Activated CD4-positive, alpha-beta T cell treated with anti-CD3 and anti-CD28 coated beads, Interleukin-2, amount 50 U/mL, for 16 hours (primary cell): ENCODE measurements at regions not wholly inside any gene's neighbourhood (a gene's known extent, or its start where the extent isn't known, plus 50 kb on each side); places are given as distances from the start of the nearest gene placed in this dataset.

ENCODE experiments used
- DNase-seq: peaks from one replicate; pipeline ENCODE4 v3.0.0-alpha.2; 2020

DNA sequence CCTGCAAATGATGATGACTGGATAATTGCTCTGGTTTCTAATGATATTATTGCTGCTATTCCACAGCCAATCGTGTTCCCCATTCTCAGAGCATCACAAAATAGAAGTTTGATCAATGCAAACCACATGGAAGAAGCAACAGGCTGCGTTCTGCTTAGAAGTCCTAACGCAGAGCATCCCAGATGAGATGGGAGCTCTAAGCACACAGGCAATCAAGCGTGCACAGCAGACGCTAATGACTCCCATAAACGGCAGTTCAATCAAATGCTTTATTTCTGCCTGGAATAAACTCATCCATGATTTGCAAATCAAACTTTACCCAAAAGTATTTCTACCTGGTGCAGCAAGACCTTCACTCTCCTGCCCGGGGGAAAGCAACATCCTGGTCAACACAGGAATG is 304.2 kb downstream of the FBXO15 start:
- DNase-seq: no peak

DNA sequence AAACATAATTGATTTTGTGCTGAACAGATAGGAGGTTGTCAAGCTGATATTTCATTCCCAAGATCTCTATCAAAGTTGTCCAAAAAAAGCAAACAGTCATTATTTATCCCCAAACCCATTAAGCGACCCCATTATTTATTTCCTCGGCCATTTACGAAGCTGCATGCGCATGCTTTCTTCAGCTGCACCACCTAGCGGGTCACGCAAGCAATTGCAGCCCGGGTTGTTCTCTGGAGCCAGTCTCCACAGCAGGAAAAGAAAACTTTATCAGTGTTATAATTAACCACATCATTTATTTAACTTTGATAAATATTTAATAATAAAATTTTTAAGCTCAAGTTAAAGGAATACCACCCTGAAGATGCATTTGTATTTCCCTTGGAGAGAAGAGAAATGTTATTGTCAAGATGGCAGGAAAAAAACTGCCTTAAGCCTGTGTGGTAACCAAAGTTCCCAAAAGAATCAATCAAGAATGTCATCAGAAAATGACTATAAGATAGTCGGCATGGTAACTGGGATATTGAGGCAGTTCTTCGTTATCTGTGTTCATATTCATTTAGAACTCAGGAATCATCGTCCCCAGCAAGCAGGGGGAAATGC is 304.7 kb downstream of the FBXO15 start:
- peak; percentile 54 for DNase-seq

DNA sequence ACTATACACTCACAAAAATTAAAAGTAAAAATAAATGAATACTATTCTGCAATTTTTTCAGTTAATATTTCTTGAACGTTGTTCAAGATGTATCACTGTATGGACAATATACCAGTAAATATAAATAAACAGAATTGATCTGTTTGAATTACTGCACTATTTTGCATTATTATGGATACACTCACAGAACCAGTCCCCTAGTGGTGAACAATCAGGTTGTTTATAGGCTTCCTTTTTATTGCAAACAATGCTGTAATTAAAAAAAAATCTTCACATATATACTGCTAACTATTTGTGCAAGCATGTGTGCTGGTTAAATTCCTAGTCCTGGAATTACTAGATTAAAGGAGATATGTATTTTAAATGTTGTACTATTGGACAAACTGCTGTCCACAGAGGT is 306.0 kb downstream of the FBXO15 start:
- no peak for DNase-seq

DNA sequence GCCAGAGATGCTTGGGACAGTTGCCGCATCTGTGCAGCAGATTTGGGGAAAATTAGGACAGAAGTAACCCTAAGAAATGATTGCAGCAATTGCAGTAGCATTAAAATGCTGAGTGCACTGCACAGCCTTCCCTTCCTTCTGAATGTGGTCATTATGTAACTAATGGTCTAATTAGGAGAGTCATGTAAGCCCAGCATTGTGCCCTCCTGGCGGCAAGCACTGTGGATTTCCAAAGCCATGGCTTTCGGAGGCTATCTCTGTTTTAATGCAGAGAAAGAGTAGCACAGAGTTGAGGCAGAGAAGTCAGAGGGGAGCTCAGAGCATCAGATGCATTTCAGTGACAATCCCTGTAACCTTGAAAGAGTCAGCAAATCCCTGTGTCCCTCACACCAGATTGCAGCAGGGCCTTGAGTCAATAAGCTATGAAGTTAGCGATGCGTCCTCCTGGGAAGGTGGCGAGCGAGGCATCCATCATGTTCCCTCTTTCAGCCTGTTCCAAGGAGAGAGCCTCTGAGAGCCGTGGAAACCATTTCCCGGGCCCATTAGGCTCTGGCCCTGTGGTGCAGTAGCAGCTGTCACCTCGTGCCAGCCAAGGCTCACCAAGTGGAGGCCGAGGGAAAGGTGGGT is 307.2 kb downstream of the FBXO15 start:
- DNase-seq: no peak

DNA sequence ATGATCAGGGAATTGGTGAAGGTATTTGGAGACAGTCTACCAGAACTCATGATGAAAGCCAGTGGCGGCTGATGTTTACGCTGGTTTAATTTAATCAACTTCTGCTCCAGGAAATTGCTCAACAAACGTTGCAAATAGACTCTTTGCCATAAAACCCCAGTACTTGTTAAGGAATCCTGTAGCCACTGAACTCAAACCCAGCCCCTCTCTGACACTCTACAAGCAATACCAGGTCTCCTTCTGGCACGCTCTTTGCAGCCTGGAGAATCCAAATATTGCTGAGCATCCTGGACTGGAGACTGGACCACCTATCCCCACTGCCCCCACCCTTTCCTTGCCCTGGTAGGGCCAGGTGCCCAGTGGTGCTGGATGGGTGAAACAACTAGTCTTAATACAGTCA is 308.2 kb downstream of the FBXO15 start:
- no peak for DNase-seq

DNA sequence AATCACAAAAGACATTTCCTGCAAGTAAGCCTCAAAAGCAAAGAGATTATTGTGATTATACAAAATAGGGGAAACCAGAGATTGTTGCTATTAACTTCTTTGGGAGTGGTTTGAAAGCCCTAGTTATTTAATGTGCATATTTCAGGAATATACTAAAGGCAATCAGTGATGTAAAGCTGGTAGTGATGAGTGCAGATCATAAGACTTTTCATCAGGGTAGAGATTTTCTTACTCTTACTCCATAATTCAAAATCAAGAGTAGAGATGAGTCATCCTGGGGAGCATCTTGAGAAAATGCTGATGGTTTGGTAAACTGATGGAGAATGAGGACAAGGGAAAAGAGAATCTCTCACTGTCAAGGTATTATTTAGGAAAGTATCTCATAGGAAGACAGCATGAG is 309.5 kb downstream of the FBXO15 start:
- DNase-seq: no peak

DNA sequence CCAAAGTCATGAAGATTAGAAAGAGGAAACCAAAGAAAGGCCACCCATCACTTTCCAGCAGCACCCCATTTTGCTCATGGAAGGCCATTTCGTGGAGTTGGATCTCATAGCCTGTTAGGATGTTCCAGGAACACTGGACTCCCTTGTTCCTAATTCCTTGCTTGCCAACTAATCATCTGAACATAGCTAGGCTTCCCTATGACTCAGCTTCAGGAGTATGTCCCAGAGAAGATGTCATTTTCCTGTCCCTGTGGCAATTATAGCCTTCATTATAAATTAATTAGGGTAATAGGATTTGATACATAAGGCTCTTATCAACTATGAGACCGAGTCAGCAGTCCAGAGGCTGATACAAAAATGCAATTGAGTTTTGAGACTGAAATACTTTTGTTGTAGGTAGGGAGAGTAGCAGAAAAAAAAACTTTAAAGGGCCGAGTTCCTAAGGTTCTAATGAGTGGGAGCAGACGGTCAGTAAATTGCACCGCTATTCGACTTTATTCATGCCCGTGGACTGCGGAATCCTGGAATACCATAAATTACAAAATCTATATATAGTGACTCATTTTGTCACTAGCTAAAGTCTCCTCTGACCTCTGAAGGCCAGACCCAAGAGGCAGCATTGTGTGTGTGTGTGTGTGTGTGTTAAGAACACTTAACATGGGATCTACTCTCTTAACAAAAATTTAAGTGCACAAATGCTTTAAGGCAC is 311.8 kb downstream of the FBXO15 start:
- DNase-seq: no peak

DNA sequence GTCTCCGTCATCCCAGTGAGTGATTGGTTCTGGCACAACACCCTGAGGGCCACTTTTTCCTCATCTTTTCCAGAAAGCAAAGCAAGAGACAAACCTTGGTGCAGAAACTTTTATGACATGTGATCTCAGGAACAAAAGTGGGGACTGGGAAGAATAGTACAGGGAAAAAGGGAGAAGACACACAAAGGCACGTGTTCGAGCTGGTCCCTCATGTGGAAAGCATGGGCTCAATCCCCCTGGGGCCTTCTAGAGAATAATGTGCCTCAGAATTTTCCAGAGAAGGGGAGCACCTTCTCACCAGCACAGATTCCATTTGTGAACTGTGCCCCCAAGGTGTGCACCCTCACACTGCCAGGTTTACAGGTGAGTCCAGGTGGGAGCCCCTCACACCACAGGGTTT is 312.6 kb downstream of the FBXO15 start:
- no peak for DNase-seq

DNA sequence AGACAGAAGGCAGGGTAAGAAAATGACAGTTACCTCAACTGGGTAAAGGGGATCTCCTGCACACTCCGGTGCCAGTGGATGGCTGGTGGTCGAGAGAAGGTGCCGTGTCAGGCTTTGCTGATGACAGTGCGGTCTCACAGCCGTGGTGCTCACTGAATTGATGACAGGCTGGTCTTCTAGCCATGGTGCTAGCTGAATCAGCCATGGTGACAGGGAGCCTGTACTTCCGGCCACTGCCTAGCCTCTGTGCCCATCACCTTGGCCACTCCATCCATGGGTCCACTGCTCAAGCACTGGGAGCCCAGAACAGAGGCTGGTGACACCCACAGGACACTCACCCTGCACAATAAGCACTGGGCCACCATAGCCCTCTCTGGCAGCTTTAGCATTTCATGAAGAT is 315.9 kb downstream of the FBXO15 start:
- DNase-seq: no peak

DNA sequence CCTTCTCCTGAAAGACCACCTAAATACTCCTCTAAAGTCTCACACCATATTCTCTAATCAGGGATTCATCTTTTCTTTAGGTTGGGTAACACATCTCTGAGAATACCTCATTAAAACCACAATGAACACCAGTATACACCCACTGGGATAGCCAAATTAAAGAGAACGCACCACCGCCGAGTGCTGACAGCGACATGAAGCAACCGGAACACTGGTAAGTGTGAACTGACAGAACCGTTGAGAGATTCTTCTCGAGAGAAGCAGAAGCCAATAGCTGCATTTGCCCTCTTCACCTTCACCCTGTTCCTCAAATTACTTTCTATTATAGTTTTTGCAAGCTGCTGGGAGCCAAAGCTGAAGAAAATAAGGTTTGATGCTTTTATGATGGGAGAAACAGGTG is 318.5 kb downstream of the FBXO15 start:
- no peak for DNase-seq

DNA sequence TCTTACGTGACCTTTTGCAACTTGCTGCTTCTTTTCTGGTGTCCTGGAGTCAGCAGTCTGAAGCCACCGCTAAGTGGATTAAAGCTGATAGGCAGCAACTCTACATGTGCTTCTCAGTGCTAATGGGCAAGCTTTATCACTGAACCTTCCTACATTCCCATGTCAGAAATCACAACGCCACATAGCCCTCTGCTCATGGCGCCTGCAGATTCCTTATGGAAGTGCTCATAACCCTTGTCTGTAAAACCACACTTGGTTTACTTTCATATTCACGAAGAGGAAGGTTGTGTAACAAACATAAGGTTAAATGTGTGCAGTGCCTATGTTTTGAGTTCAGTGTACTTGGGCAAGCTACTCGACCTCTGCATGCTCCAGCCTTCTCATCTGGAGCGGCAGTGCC is 319.8 kb downstream of the FBXO15 start:
- no peak for DNase-seq

DNA sequence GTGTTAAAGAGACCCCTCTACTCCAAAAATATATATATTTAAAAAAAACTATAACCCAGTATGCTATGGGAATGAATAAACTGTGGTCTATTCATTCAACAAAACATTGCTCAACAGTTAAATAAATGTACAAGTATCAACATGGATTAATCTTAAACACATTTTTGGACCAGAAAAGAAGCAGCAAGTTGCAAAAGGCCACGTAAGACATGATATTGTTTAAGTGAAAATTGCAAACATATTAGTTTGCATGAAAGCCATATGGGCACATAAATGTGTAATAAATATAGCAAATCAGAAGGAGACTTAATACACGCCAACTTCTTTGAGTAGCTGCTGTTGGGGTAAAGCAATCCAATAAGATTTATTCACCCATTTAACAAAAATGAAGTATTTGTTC is 321.5 kb downstream of the FBXO15 start:
- no peak for DNase-seq

DNA sequence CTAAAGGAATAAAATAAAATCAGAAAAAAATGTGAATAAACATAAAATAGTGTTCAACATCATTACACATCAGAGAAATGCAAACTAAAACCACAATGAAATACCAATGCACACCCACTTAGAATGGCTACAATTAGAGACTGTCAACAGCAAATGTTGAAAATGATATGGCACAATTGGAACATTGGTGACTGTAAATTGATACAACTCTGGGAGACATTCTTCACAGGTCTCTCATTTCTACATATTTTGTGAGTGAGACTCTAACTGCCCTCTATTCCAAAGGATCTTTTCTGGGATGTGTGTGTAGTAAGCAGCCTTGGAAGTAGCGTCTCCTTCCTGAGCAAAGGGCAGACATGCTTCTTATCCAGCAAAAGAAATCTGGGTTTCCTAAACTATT is 323.0 kb downstream of the FBXO15 start:
- no peak for DNase-seq

DNA sequence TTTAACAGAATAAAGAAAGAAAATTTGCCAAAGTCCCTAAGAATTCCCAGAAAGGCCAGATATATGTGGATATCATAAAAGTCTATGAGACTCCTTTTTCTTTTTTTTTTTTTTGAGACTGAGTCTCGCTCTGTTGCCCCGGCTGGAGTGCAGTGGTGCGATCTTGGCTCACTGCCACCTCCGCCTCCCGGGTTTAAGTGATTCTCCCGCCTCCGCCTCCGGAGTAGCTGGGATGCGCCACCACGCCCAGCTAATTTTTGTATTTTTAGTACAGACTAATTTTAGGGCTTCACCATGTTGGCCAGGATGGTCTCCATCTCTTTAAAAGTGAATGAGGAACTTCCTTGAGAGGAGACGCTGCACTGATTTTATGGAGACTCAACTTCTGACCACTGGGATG is 335.2 kb downstream of the FBXO15 start:
- no peak for DNase-seq

DNA sequence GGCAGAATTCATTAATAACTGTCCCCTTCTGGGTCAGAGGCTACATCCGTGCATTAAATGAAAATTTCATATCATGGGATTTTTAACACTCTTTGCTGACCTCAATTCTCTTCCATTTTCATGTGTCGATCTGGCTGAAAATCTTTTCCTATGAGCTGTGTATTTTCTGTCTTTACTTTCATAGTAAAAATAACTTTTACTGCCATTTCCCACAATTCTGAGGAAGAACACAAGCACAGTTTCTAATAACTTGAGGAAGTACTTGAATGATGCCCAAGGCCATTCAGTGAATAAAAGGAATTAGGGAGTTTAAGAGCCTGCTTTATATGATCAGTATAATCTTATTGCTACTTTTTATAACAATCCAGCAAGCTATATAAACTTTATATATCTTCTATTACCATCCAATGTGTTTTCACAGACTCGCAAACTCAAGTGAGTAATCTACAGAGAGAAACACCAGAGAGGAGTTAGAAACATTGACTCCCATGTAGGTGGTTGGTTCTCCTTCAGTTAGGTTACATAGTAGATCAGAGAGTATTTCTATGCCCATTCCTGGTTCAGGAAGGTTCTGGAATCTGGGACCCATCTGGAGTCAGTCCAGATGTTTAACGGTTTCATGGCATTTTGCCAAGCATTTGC is 340.0 kb downstream of the FBXO15 start:
- DNase-seq: no peak

DNA sequence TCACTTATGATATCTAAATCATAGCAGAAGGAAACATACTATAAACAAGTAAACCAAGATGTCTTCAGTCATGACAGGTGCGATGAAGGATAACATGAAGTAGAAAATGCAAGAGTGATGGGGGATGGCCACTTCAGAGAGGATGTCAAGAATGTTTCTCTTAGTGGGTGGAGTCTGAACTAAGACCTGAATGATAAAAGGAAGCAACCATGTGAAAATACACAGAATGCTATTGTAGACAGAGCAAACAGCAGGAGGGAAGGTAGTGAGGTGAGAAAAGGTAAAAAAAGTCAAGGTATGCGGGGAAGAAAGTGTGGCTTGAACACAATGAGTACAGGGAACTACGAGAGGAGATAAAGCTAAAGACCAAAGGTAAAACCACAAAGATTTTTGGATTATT is 341.6 kb downstream of the FBXO15 start:
- no peak for DNase-seq

DNA sequence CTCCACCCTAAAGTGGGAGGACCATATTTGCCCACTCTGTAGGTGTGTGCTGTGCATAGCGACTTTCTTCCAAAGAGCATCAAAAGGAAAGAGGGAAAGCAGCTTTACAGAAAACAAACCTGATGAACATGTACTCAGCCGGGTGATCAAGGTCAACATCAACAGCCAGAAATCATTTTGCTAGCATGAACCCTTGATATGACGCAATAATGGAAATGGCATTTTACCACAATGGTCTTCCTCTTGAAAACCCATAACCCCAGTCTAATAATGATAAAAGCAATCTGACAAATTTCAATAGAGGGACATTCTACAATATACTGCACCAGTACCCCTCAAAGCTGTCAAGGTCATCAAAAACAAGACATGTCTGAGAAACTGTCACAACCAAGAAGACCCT is 350.2 kb downstream of the FBXO15 start:
- no peak for DNase-seq

DNA sequence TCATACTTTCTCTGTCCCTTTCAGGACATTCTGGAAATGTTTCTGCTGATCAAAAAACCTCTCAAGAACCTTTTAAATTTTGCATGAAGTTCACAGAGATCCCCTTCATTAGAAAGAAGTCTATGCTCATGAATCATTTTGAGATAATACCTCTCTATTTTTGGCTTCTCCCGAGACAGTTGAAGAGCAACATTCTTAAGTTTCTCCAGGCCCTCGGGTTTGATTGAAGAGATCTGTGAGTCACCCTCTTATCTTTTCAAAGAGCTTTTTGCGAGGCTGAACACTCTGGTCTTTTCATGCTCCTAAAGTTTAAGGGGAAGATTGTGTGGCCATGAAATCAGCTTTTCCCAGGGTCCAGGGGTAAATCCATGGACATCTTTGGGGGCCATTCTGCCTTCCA is 354.2 kb downstream of the FBXO15 start:
- DNase-seq: no peak

DNA sequence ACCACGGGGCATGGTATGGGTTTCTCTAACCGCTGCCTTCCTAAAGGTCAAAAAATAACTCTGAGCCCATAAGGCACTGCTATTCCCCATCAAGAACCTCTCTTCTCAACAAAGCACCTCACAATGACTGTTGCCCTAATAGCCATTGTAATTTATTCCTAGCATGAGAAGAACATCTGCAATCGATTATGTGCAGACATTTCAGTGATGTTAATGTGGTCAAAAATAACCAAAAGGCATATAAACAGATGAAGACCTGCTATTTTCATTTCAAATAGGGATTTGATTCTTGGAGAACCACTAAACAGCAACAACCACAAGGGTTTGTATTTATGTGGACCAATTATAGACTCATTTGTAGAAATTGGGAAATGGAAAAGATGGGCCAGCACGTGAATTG is 356.6 kb downstream of the FBXO15 start:
- no peak for DNase-seq

DNA sequence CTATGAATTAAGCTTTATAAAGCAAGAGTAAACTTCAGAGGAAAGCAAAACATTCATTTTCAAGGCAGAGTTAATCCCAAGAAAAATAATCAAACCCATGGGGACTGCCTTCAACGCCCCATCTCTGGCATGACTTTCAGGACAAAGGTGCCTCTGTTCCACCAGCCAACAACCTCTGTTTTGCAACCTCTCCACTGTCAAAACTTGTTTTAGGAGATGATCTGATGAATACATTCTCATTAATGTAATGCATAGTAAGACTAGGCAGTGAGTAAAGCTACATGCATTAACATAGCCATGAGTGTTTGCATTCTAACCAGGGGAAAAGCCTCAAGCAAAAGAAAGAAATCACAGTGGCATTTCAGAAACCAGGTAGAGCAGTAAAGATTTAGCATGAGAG is 357.0 kb downstream of the FBXO15 start:
- no peak for DNase-seq

DNA sequence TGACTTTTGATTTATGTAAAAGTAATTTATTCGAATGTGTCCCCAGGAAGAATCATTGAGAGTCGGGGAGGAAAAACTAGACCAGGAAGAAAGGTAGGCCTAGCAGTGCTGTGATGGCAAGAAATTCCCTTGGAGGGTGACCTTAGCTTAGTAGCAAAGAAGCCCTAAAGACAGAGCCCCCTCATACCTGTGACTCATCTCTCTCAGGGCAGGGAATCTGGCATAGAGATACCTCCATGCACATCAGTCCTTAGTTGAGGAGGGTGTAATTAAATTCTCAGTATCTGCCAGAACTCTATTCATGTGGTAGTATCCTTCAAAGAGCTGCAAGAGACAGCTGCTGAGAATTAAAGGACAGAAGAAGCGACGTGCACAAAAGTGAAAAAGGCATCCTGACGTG is 360.3 kb downstream of the FBXO15 start:
- no peak for DNase-seq

DNA sequence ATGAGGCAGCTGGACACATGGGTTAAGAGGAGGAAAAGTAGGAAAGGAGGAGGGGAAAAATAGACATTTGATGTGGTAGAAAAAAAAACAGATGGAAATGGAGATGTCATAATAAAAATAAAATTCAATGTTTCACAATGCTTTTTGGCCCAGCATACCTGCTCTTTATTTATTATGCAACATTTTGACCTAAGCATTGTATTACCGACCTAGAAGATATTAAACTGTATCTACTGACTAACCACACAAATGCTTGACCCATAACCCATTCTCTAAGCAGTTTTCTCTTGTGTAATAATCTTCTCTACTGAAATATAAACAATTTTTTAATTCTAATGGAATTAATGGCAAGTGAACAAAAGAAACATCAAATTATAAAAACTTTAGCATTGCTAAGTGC is 362.3 kb downstream of the FBXO15 start:
- no peak for DNase-seq

DNA sequence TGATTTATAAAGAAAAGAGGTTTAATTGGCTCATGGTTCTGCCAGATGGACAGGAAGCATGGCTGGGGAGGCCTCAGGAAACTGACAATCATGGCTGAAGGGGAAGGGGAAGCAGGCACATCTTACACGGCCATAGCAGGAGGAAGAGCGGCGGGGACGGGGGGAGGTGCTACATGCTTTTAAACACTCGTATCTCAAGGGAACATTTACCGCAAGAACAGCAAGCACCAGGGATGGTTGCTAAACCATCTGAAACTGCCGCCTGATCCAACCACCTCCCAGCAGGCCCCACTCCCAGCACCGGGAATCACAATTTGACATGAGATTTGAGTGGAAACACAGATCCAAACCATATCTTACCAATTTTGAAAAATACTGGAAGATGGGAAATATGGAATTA is 362.8 kb downstream of the FBXO15 start:
- DNase-seq: no peak

DNA sequence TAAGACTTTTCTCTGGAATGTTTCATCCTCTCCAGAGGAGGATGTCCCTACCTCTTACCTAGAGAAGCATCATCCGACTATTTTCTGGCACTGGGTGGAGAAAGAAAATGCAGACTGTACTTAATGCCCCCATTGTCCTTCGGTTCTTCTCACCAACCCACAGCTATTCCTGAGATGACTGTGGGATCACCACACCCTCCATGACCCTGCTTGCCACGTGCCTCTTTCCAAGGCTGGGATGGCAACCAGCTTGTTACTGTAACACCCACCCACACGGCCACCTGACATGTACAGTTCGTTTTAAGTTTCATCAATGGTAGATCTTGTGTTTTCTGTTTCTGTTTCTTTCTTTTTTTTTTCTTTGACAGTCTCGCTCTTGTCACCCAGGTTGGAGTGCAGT is 365.2 kb downstream of the FBXO15 start:
- no peak for DNase-seq
